Fibroblast of gingiva (primary cell): ENCODE measurements at regions not wholly inside any gene's neighbourhood (a gene's known extent, or its start where the extent isn't known, plus 50 kb on each side); places are given as distances from the start of the nearest gene placed in this dataset.
"Not testable (repeated sequence)": the region's sequence is repeated elsewhere in the genome, so short reads cannot be mapped to it uniquely, and the experiment has no call there.

ENCODE experiments used
- DNase-seq: peaks from one replicate; pipeline ENCODE4 v3.0.0-alpha.2; 2011; ENCODE audit warnings: low read depth

GRCh38 chr1:233722212-233722979 is 108.5 kb downstream of the KCNK1 start:
- no peak for DNase-seq

- no peak for DNase-seq
These were observed 109.5 kb downstream of the KCNK1 start for GRCh38 chr1:233723387-233723786.

- not testable (repeated sequence) for DNase-seq
These were observed 110.3 kb downstream of the KCNK1 start for GRCh38 chr1:233724131-233724631.

- no peak for DNase-seq
These were observed 111.5 kb downstream of the KCNK1 start for GRCh38 chr1:233725423-233725822.

GRCh38 chr1:233728721-233729120 is 114.8 kb downstream of the KCNK1 start:
- DNase-seq, result no peak

- DNase-seq, result no peak
These were observed 116.5 kb downstream of the KCNK1 start for GRCh38 chr1:233730380-233730779.

GRCh38 chr1:233730809-233731208 is 116.9 kb downstream of the KCNK1 start:
- no peak for DNase-seq

GRCh38 chr1:233732206-233732605 is 118.3 kb downstream of the KCNK1 start:
- DNase-seq, result no peak

- DNase-seq, result no peak
These were observed 120.5 kb downstream of the KCNK1 start for GRCh38 chr1:233734456-233734855.

- no peak for DNase-seq
These were observed 121.4 kb downstream of the KCNK1 start for GRCh38 chr1:233735331-233735730.

- no peak for DNase-seq
These were observed 121.9 kb downstream of the KCNK1 start for GRCh38 chr1:233735847-233736246.

GRCh38 chr1:233737341-233737740 is 123.4 kb downstream of the KCNK1 start:
- DNase-seq, result no peak

- DNase-seq, result no peak
These were observed 124.5 kb downstream of the KCNK1 start for GRCh38 chr1:233738396-233738795.

GRCh38 chr1:233738850-233739249 is 124.9 kb downstream of the KCNK1 start:
- DNase-seq, result no peak

GRCh38 chr1:233744779-233745513 is 131.0 kb downstream of the KCNK1 start:
- no peak for DNase-seq

- DNase-seq, result no peak
These were observed 136.2 kb downstream of the KCNK1 start for GRCh38 chr1:233750139-233750538.

GRCh38 chr1:233759665-233760064 is 144.8 kb upstream of the SLC35F3 start:
- DNase-seq, result no peak

GRCh38 chr1:233764304-233764703 is 140.2 kb upstream of the SLC35F3 start:
- not testable (repeated sequence) for DNase-seq

- no peak for DNase-seq
These were observed 126.9 kb upstream of the SLC35F3 start for GRCh38 chr1:233777566-233777965.

- no peak for DNase-seq
These were observed 124.4 kb upstream of the SLC35F3 start for GRCh38 chr1:233780049-233780448.

GRCh38 chr1:233782937-233783586 is 121.4 kb upstream of the SLC35F3 start:
- DNase-seq, result no peak

GRCh38 chr1:233787599-233787998 is 116.9 kb upstream of the SLC35F3 start:
- DNase-seq, result no peak

- no peak for DNase-seq
These were observed 115.8 kb upstream of the SLC35F3 start for GRCh38 chr1:233788687-233789086.
